ENCODE measurements at regions not wholly inside any gene's neighbourhood (a gene's known extent, or its start where the extent isn't known, plus 50 kb on each side); places are given as distances from the start of the nearest gene placed in this dataset.

- ATAC-seq: no peak
Measured at GRCh38 chr11:17157761-17158160, 50.0 kb downstream of the PIK3C2A start.

GRCh38 chr11:17156283-17156682 lies 51.5 kb downstream of the PIK3C2A start:
- ATAC-seq: no peak

GRCh38 chr11:17154409-17155159 lies 53.2 kb downstream of the PIK3C2A start:
- ATAC-seq: no peak

- ATAC-seq: peak in 1 of 2 donors; percentile 36
Measured at GRCh38 chr11:17153757-17154156, 54.0 kb downstream of the PIK3C2A start.

GRCh38 chr11:17152306-17152705 lies 55.5 kb downstream of the PIK3C2A start:
- ATAC-seq: no peak

- ATAC-seq: no peak
Measured at GRCh38 chr11:17150521-17150920, 57.3 kb downstream of the PIK3C2A start.

- ATAC-seq: no peak
Measured at GRCh38 chr11:17148536-17148935, 59.2 kb downstream of the PIK3C2A start.

- ATAC-seq: peak; percentile 58 to 65
Measured at GRCh38 chr11:17145972-17146371, 61.8 kb downstream of the PIK3C2A start.

GRCh38 chr11:17142450-17142849 lies 65.0 kb upstream of the RPS13 start:
- no peak for ATAC-seq

GRCh38 chr11:17141156-17141555 lies 63.7 kb upstream of the RPS13 start:
- no peak for ATAC-seq

- no peak for ATAC-seq
Measured at GRCh38 chr11:17138562-17138961, 61.1 kb upstream of the RPS13 start.

GRCh38 chr11:17135916-17136683 lies 58.6 kb upstream of the RPS13 start:
- ATAC-seq: no peak

- ATAC-seq: no peak
Measured at GRCh38 chr11:17132654-17133053, 55.2 kb upstream of the RPS13 start.

- no peak for ATAC-seq
Measured at GRCh38 chr11:17129003-17129402, 51.5 kb upstream of the RPS13 start.
